Stomach (tissue), 4 donors: ENCODE measurements at regions not wholly inside any gene's neighbourhood (a gene's known extent, or its start where the extent isn't known, plus 50 kb on each side); places are given as distances from the start of the nearest gene placed in this dataset.

Source experiments
- POLR2A ChIP-seq, 4 donors: fragments of 450-650 bp; IDR thresholded peaks; one replicate each; pipeline ENCODE4 v1.6.1; 2016; ENCODE audit warnings: antibody characterized with exemption in 4 of 4, control low read depth in 2 of 4, mild to moderate bottlenecking in 1 of 4, moderate library complexity in 1 of 4
- POLR2AphosphoS5 ChIP-seq, 3 donors: sonication (generic); formaldehyde crosslinking; IDR thresholded peaks; one replicate each; pipeline ENCODE4 v1.6.1; 2016; ENCODE audit warnings: antibody characterized with exemption in 3 of 3
- TF ChIP-seq, protein P1 (sequence below), 7 experiments: fragments of 450-650 bp in 4 of 7; fragments of 200-600 bp in 3 of 7; sonication (generic) in 3 of 7; IDR thresholded peaks; one replicate each; pipeline ENCODE4 v1.5.1; 2016 to 2019; ENCODE audit warnings: antibody characterized with exemption in 7 of 7, control low read depth in 2 of 7, mild to moderate bottlenecking in 1 of 7

DNA sequence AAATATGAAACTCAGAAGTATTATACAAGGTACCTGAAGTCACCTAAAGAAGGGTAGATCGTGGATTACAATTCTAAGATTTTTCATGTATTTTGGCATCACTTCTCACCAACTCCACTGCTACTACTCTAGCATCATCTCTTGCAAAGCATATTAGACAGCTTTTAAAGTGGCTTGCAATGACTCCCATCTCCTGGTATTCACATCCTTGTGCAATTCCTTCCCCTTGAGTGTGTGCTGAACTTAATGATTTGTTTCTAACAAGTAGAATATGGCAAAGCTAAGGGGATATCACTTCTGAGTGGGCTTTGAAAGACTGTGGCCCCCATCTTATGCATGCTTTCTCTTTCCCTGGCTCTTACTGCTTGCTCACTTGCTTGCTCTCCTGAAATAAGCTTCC is 280.2 kb downstream of the SNX13 start:
- TF ChIP-seq, protein P1, sequence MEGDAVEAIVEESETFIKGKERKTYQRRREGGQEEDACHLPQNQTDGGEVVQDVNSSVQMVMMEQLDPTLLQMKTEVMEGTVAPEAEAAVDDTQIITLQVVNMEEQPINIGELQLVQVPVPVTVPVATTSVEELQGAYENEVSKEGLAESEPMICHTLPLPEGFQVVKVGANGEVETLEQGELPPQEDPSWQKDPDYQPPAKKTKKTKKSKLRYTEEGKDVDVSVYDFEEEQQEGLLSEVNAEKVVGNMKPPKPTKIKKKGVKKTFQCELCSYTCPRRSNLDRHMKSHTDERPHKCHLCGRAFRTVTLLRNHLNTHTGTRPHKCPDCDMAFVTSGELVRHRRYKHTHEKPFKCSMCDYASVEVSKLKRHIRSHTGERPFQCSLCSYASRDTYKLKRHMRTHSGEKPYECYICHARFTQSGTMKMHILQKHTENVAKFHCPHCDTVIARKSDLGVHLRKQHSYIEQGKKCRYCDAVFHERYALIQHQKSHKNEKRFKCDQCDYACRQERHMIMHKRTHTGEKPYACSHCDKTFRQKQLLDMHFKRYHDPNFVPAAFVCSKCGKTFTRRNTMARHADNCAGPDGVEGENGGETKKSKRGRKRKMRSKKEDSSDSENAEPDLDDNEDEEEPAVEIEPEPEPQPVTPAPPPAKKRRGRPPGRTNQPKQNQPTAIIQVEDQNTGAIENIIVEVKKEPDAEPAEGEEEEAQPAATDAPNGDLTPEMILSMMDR (IDR thresholded peaks at IDR 0.05), result no peak
- no peak for TF ChIP-seq POLR2A (IDR thresholded peaks at IDR 0.05)
- TF ChIP-seq POLR2AphosphoS5 (IDR thresholded peaks at IDR 0.05), result no peak
